ENCODE measurements at regions not wholly inside any gene's neighbourhood (a gene's known extent, or its start where the extent isn't known, plus 50 kb on each side); places are given as distances from the start of the nearest gene placed in this dataset.

- BruUV-seq (replicated peaks): no TSS peak
- H3K36me3 ChIP-seq (ENCODE audit: insufficient read depth, low read length): no peaks in the 10 kb centered on the region
Measured at GRCh38 chr12:89179983-89180382, 172.3 kb downstream of the DUSP6 start.

GRCh38 chr12:89179245-89179644, 173.1 kb downstream of the DUSP6 start:
- no peaks in the 10 kb centered on the region for H3K79me2 ChIP-seq (ENCODE audit: insufficient read depth, low read depth, low read length)
- no peak for DNase-seq (ENCODE audit: low spot score)
- no peak overlapping the region for H3K4me2 ChIP-seq (ENCODE audit: low read length)
- TF ChIP-seq EZH2phosphoT487 (IDR thresholded peaks at IDR 0.05; ENCODE audit: borderline replicate concordance, low read depth, low read length): no peak
- TF ChIP-seq, protein P1, sequence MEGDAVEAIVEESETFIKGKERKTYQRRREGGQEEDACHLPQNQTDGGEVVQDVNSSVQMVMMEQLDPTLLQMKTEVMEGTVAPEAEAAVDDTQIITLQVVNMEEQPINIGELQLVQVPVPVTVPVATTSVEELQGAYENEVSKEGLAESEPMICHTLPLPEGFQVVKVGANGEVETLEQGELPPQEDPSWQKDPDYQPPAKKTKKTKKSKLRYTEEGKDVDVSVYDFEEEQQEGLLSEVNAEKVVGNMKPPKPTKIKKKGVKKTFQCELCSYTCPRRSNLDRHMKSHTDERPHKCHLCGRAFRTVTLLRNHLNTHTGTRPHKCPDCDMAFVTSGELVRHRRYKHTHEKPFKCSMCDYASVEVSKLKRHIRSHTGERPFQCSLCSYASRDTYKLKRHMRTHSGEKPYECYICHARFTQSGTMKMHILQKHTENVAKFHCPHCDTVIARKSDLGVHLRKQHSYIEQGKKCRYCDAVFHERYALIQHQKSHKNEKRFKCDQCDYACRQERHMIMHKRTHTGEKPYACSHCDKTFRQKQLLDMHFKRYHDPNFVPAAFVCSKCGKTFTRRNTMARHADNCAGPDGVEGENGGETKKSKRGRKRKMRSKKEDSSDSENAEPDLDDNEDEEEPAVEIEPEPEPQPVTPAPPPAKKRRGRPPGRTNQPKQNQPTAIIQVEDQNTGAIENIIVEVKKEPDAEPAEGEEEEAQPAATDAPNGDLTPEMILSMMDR (conservative IDR thresholded peaks at IDR 0.05; ENCODE audit: low read length): no peak
- ChIA-PET CTCF (ENCODE audit: unreplicated experiment) (no interaction called here), POLR2A (interaction anchor here (0.9 to 1.9 kb wide), 2 partner anchors 27 to 99 kb away, joined by 4 read pairs; no protein-coding TSS in a partner anchor)
- H3K36me3 ChIP-seq (ENCODE audit: insufficient read depth, low read length): no peaks in the 10 kb centered on the region
- H3K27ac ChIP-seq (ENCODE audit: low read depth, low read length, poor library complexity, severe bottlenecking): no peak overlapping the region
- no peaks in the 10 kb centered on the region for H3K9me2 ChIP-seq (ENCODE audit: insufficient read depth, low read length)
- no TSS peak for BruUV-seq (replicated peaks)
- H3K9me3 ChIP-seq (ENCODE audit: low read length): no peaks in the 10 kb centered on the region
- intact Hi-C loops (cut with micrococcal nuclease; ENCODE audit: unreplicated experiment): no loop called here
- H3K4me3 ChIP-seq (ENCODE audit: low read depth, low read length, poor library complexity, severe bottlenecking): no peak overlapping the region
- H2AFZ ChIP-seq (ENCODE audit: low read length): no peak overlapping the region
- no peaks in the 10 kb centered on the region for H4K20me1 ChIP-seq (ENCODE audit: insufficient read depth, low read length)
- no peaks in the 10 kb centered on the region for H3K4me1 ChIP-seq (ENCODE audit: insufficient read depth, low read length, poor library complexity, severe bottlenecking)

More at GRCh38 chr12:89179983-89180382, 172.3 kb downstream of the DUSP6 start:
- no peaks in the 10 kb centered on the region for H3K9me2 ChIP-seq (ENCODE audit: insufficient read depth, low read length)
- ChIA-PET CTCF (ENCODE audit: unreplicated experiment) (interaction anchor here (0.6 kb wide), 1 partner anchor 129 kb away, joined by 3 read pairs; no protein-coding TSS in a partner anchor), POLR2A (interaction anchor here (0.9 to 1.9 kb wide), 3 partner anchors 28 to 100 kb away, joined by 4 read pairs; no protein-coding TSS in a partner anchor)
- H2AFZ ChIP-seq (ENCODE audit: low read length): no peak overlapping the region
- intact Hi-C loops (cut with micrococcal nuclease; ENCODE audit: unreplicated experiment): no loop called here
- H4K20me1 ChIP-seq (ENCODE audit: insufficient read depth, low read length): no peaks in the 10 kb centered on the region
- H3K9me3 ChIP-seq (ENCODE audit: low read length): no peaks in the 10 kb centered on the region
- no peaks in the 10 kb centered on the region for H3K79me2 ChIP-seq (ENCODE audit: insufficient read depth, low read depth, low read length)
- H3K4me1 ChIP-seq (ENCODE audit: insufficient read depth, low read length, poor library complexity, severe bottlenecking): no peaks in the 10 kb centered on the region
- no peak overlapping the region for H3K4me2 ChIP-seq (ENCODE audit: low read length)
- no peak overlapping the region for H3K27ac ChIP-seq (ENCODE audit: low read depth, low read length, poor library complexity, severe bottlenecking)
- DNase-seq (ENCODE audit: low spot score): no peak
- no peak overlapping the region for H3K4me3 ChIP-seq (ENCODE audit: low read depth, low read length, poor library complexity, severe bottlenecking)
- TF ChIP-seq EZH2phosphoT487 (IDR thresholded peaks at IDR 0.05; ENCODE audit: borderline replicate concordance, low read depth, low read length): no peak
- TF ChIP-seq, protein P1 (conservative IDR thresholded peaks at IDR 0.05; ENCODE audit: low read length): no peak

DNA sequence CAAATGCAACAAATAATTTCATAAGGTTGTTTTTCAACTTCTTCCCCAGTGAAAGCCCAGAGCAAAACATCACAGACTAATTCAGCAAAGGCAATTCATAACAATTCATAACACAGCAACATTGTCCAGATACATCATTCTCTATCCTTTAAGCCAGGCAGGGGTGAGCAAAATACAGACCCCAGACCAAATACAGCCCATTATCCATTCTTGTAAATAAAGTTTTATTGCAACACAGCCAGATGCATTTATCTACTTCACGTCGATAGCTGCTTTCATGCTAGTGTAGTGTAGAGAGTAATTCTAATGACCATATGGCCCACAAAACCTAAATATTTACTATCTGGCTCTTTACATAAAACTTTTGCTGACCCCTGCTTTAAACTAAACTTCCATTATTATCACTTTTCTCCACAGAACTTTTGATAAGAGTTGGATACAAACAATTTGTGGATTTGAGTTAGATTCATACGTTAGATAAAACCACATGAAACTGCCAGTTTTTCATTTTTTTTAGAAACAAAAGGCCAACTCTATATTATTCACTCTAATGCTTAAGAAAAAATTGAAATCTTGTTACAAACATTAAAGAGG, 174.4 kb downstream of the DUSP6 start:
- Histone ChIP-seq H2AFZ (ENCODE audit: low read length) (no peak overlapping the region), H3K4me1 (ENCODE audit: insufficient read depth, low read length, poor library complexity, severe bottlenecking) (no peaks in the 10 kb centered on the region), H3K36me3 (ENCODE audit: insufficient read depth, low read length) (no peaks in the 10 kb centered on the region), H3K27ac (ENCODE audit: low read depth, low read length, poor library complexity, severe bottlenecking) (no peak overlapping the region), H4K20me1 (ENCODE audit: insufficient read depth, low read length) (no peaks in the 10 kb centered on the region), H3K9me3 (ENCODE audit: low read length) (no peaks in the 10 kb centered on the region), H3K4me3 (ENCODE audit: low read depth, low read length, poor library complexity, severe bottlenecking) (no peak overlapping the region), H3K4me2 (ENCODE audit: low read length) (no peak overlapping the region), H3K79me2 (ENCODE audit: insufficient read depth, low read depth, low read length) (no peaks in the 10 kb centered on the region), H3K9me2 (ENCODE audit: insufficient read depth, low read length) (no peaks in the 10 kb centered on the region)
- POLR2A ChIA-PET: interaction anchor here (0.6 to 1.0 kb wide), 2 partner anchors 116 to 622 kb away, joined by 3 read pairs; no protein-coding TSS in a partner anchor
- CTCF ChIA-PET (ENCODE audit: unreplicated experiment): no interaction called here
- no TSS peak for BruUV-seq (replicated peaks)
- no peak for DNase-seq (ENCODE audit: low spot score)
- intact Hi-C loops (cut with micrococcal nuclease; ENCODE audit: unreplicated experiment): no loop called here
- TF ChIP-seq, protein P1 (conservative IDR thresholded peaks at IDR 0.05; ENCODE audit: low read length): no peak
- no peak for TF ChIP-seq EZH2phosphoT487 (IDR thresholded peaks at IDR 0.05; ENCODE audit: borderline replicate concordance, low read depth, low read length)
